Stomach (tissue), 8 donors: ENCODE measurements at regions not wholly inside any gene's neighbourhood (a gene's known extent, or its start where the extent isn't known, plus 50 kb on each side); places are given as distances from the start of the nearest gene placed in this dataset.
"Not testable (repeated sequence)": the region's sequence is repeated elsewhere in the genome, so short reads cannot be mapped to it uniquely, and the experiment has no call there.

Experiments
- DNase-seq, 2 donors: peaks; one replicate each; pipeline versions ENCODE4 v3.0.0 to v3.0.0-alpha.2; 2013 to 2019
- H3K27ac ChIP-seq, 5 donors: fragments of 200-600 bp in 4 of 5; sonication (generic) in 4 of 5; one replicate each; pipeline ENCODE4 v1.5.1; 2013 to 2019; ENCODE audit warnings: mild to moderate bottlenecking in 1 of 5, moderate library complexity in 1 of 5
- H3K27me3 ChIP-seq, 3 donors: fragments of 200-600 bp; sonication (generic); one replicate each; pipeline ENCODE4 v1.5.1; 2017 to 2019; ENCODE audit warnings: mixed run types in 1 of 3
- H3K36me3 ChIP-seq, 4 donors: fragments of 200-600 bp; sonication (generic); 1 replicate in 3 of 4; 2 replicates in 1 of 4; pipeline ENCODE4 v1.5.1; 2016 to 2019
- H3K4me1 ChIP-seq, 4 donors: fragments of 200-600 bp; sonication (generic); one replicate each; pipeline ENCODE4 v1.5.1; 2016 to 2019
- H3K4me3 ChIP-seq, 4 donors: fragments of 200-600 bp; sonication (generic) in 3 of 4; one replicate each; pipeline ENCODE4 v1.5.1; 2016 to 2019; ENCODE audit warnings: mild to moderate bottlenecking in 1 of 4
- H3K9me3 ChIP-seq, 4 donors: fragments of 200-600 bp; sonication (generic); one replicate each; pipeline ENCODE4 v1.5.1; 2016 to 2019
- CTCF ChIP-seq, 7 experiments: fragments of 450-650 bp in 4 of 7; fragments of 200-600 bp in 3 of 7; sonication (generic) in 3 of 7; IDR thresholded peaks; one replicate each; pipeline ENCODE4 v1.5.1; 2016 to 2019; ENCODE audit warnings: antibody characterized with exemption in 7 of 7, control low read depth in 2 of 7, mild to moderate bottlenecking in 1 of 7
- EP300 ChIP-seq: sonication (generic); formaldehyde crosslinking; IDR thresholded peaks from one replicate; pipeline ENCODE4 v1.6.1; 2017; ENCODE audit warnings: antibody characterized with exemption
- POLR2A ChIP-seq, 4 donors: fragments of 450-650 bp; IDR thresholded peaks; one replicate each; pipeline ENCODE4 v1.6.1; 2016; ENCODE audit warnings: antibody characterized with exemption in 4 of 4, control low read depth in 2 of 4, mild to moderate bottlenecking in 1 of 4, moderate library complexity in 1 of 4
- POLR2AphosphoS5 ChIP-seq, 3 donors: sonication (generic); formaldehyde crosslinking; IDR thresholded peaks; one replicate each; pipeline ENCODE4 v1.6.1; 2016; ENCODE audit warnings: antibody characterized with exemption in 3 of 3
- WGBS, 5 donors: extraction: QIAGEN DNeasy Blood & Tissue Kit in 3 of 5; methylation state at CpG; one replicate each; pipeline versions ENCODE4 v1.1.5 to v1.1.7; 2013 to 2018; 5-methylcytosine and 5-hydroxymethylcytosine counted together
- intact Hi-C: fragments of 100-400 bp; cut with DNase I; formaldehyde crosslinking; loops from one replicate; pipeline ENCODE4 v1.15.1; 2023; ENCODE audit warnings: low total_unique reads
- donor health status: healthy with polysubstance abuse.
- donor health status: Bipolar disorder and iron deficiency.
- donor health status: healthy.

GRCh38 chr11:28798286-28798685 lies 690.1 kb downstream of the METTL15 start:
- 54 to 77% (median 67%) methylated on average over 2 of the region's 2 CpGs for WGBS, 5 donors
- TF ChIP-seq CTCF (IDR thresholded peaks at IDR 0.05) (no peak), EP300 (no peak), POLR2AphosphoS5 (IDR thresholded peaks at IDR 0.05) (no peak), POLR2A (IDR thresholded peaks at IDR 0.05) (no peak)

GRCh38 chr11:28797536-28797935 lies 689.3 kb downstream of the METTL15 start:
- Histone ChIP-seq H3K36me3 (no peaks in the 10 kb centered on the region), H3K27me3 (no peaks in the 10 kb centered on the region), H3K9me3 (no peaks in the 10 kb centered on the region), H3K4me3 (no peak overlapping the region), H3K27ac (no peak overlapping the region), H3K4me1 (no peaks in the 10 kb centered on the region)
- no peak for TF ChIP-seq POLR2A (IDR thresholded peaks at IDR 0.05)
- TF ChIP-seq EP300 = no peak
- TF ChIP-seq CTCF (IDR thresholded peaks at IDR 0.05) = no peak
- TF ChIP-seq POLR2AphosphoS5 (IDR thresholded peaks at IDR 0.05) = no peak
- DNase-seq = no peak
- 72 to 86% (median 78%) methylated on average over 3 of the region's 3 CpGs for WGBS, 5 donors
- intact Hi-C loops = no loop called here

More at GRCh38 chr11:28798286-28798685, 690.1 kb downstream of the METTL15 start:
- intact Hi-C loops = no loop called here
- no peak overlapping the region for H3K4me3 ChIP-seq
- no peak overlapping the region for H3K27ac ChIP-seq
- H3K36me3 ChIP-seq = no peaks in the 10 kb centered on the region
- no peak for DNase-seq
- H3K9me3 ChIP-seq = no peaks in the 10 kb centered on the region
- H3K4me1 ChIP-seq = no peaks in the 10 kb centered on the region
- H3K27me3 ChIP-seq = no peaks in the 10 kb centered on the region

- Histone ChIP-seq H3K27me3 (no peaks in the 10 kb centered on the region), H3K27ac (no peak overlapping the region), H3K36me3 (no peaks in the 10 kb centered on the region), H3K9me3 (peaks cover 0 to 13% (median 4%) of the 10 kb centered on the region in 4 donors), H3K4me3 (no peak overlapping the region), H3K4me1 (no peaks in the 10 kb centered on the region)
- intact Hi-C loops = no loop called here
- no peak for TF ChIP-seq EP300
- DNase-seq = no peak
Measured at GRCh38 chr11:28794405-28794804, 686.2 kb downstream of the METTL15 start.

- no peak for TF ChIP-seq POLR2AphosphoS5 (IDR thresholded peaks at IDR 0.05)
- TF ChIP-seq POLR2A (IDR thresholded peaks at IDR 0.05) = no peak
- TF ChIP-seq EP300 = no peak
- no peak for TF ChIP-seq CTCF (IDR thresholded peaks at IDR 0.05)
- no peak for DNase-seq
- Histone ChIP-seq H3K27me3 (no peaks in the 10 kb centered on the region), H3K9me3 (peaks cover 0 to 13% (median 4%) of the 10 kb centered on the region in 4 donors), H3K36me3 (no peaks in the 10 kb centered on the region), H3K27ac (no peak overlapping the region), H3K4me1 (no peaks in the 10 kb centered on the region), H3K4me3 (no peak overlapping the region)
- 82 to 92% (median 90%) methylated on average over 8 of the region's 8 CpGs for WGBS, 5 donors
- intact Hi-C loops = no loop called here
Measured at GRCh38 chr11:28793282-28793738, 685.1 kb downstream of the METTL15 start.

- no peak for TF ChIP-seq CTCF (IDR thresholded peaks at IDR 0.05)
- TF ChIP-seq POLR2AphosphoS5 (IDR thresholded peaks at IDR 0.05) = no peak
- no peak for TF ChIP-seq EP300
- TF ChIP-seq POLR2A (IDR thresholded peaks at IDR 0.05) = no peak
- H3K9me3 ChIP-seq = peaks cover 0 to 13% (median 4%) of the 10 kb centered on the region in 4 donors
- no peaks in the 10 kb centered on the region for H3K4me1 ChIP-seq
- H3K27ac ChIP-seq = no peak overlapping the region
- intact Hi-C loops = no loop called here
- no peak overlapping the region for H3K4me3 ChIP-seq
- no peaks in the 10 kb centered on the region for H3K27me3 ChIP-seq
- 18 to 67% (median 59%) methylated on average over 1 to 2 of the region's 2 CpGs for WGBS, 5 donors
- no peaks in the 10 kb centered on the region for H3K36me3 ChIP-seq
- DNase-seq = no peak
Measured at GRCh38 chr11:28792856-28793255, 684.7 kb downstream of the METTL15 start.

GRCh38 chr11:28787897-28788296 lies 679.7 kb downstream of the METTL15 start:
- H3K36me3 ChIP-seq, H3K4me1 ChIP-seq, intact Hi-C loops, H3K27ac ChIP-seq, H3K27me3 ChIP-seq, H3K4me3 ChIP-seq, DNase-seq: not testable (repeated sequence)
- WGBS, 5 donors = 74 to 86% (median 76%) methylated on average over 2 of the region's 2 CpGs
- peaks cover 0 to 25% (median 9%) of the 10 kb centered on the region in 4 donors for H3K9me3 ChIP-seq
